ENCODE measurements at regions not wholly inside any gene's neighbourhood (a gene's known extent, or its start where the extent isn't known, plus 50 kb on each side); places are given as distances from the start of the nearest gene placed in this dataset.

DNA sequence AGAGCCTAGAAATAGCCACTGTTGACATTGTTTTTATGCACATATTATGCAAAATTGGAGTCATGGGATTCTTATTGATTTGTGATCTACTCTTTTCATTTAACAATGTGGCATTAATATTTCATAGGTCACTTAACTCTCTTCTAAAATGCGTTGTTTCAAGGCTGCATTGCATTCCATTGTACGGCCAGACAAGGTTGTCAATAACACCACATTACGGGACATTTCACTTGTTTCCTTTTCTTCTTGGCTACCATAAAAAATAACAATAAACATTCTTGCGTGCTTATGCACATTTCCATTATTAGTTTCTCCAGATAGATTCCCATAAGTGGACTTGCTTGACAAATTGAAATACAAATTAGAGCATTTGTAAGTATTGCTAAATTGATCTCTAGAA lies 120.8 kb upstream of the TMCC3 start (continued):
- TF ChIP-seq PRMT3 (CRISPR knock-in tag; IDR thresholded peaks at IDR 0.05; ENCODE audit: borderline replicate concordance, low read depth) = no peak

DNA sequence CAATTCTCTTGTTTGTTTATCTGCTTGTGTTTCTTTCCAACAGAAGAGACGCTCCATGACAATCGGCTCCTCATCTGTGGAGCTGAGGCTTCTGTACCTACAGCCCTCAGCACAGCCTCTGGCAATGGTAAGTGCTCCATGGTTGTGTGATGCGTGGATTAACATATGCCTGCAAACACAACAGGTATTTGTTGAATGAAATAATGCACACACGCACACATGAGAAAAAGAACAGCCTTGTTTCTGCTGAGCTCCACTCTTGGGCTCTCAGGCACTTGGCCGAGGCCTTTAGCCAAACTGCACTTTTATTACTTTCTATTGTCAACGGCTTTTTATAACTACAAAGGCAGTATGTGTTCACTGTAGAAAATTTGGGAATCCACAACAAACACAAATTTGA lies 120.4 kb upstream of the TMCC3 start:
- Histone ChIP-seq H3K27me3 (ENCODE audit: control insufficient read depth in 1 of 2, insufficient read depth in 2 of 2, low read length in 2 of 2) (peaks cover 0 to 9% of the 10 kb centered on the region in 2 experiments; a peak in 2 of 5 replicates), H3K4me3 (replicated peaks in 1 of 3; ENCODE audit: insufficient read depth in 1 of 3, low read depth in 2 of 3, low read length in 3 of 3) (no peak overlapping the region), H3K9me3 (ENCODE audit: low read length) (no peaks in the 10 kb centered on the region), H3K4me2 (ENCODE audit: low read depth, low read length) (no peak overlapping the region), H4K20me1 (ENCODE audit: insufficient read depth, low read length) (no peaks in the 10 kb centered on the region), H3K79me2 (ENCODE audit: insufficient read depth, low read length) (no peaks in the 10 kb centered on the region), H2AFZ (ENCODE audit: low read length) (no peak overlapping the region), H3K36me3 (replicated peaks in 1 of 2; ENCODE audit: control insufficient read depth in 1 of 2, insufficient read depth in 2 of 2, low read length in 2 of 2) (no peaks in the 10 kb centered on the region), H3K9ac (ENCODE audit: insufficient read depth, low read depth, low read length) (no peak overlapping the region), H3K4me1 (ENCODE audit: insufficient read depth, low read length) (no peaks in the 10 kb centered on the region), H3K27ac (ENCODE audit: extremely low read length, insufficient read depth, low read length) (no peak overlapping the region)
- FAIRE-seq (no peak), DNase-seq (ENCODE audit: low spot score) (no peak), ATAC-seq (no peak)
- intact Hi-C loops (cut with micrococcal nuclease; ENCODE audit: unreplicated experiment) (no loop called here), in situ Hi-C loops (cut with HindIII; ENCODE audit: extremely low pct_ligation_motif_present, low pct_unique_long_range_greater_than_20kb) (loop anchor here (25.0 kb wide), 1 partner anchor 633 kb away; the partner anchor contains the start of gene PLXNC1)
- WGBS (ENCODE audit: low lambda C conversion rate) = 43% methylated on average over 6 of the region's 6 CpGs
- TF ChIP-seq ADNP (CRISPR knock-in tag; IDR thresholded peaks at IDR 0.05) (no peak), RBM39 (IDR thresholded peaks at IDR 0.05; ENCODE audit: low read depth, low read length, poor library complexity, severe bottlenecking) (no peak), KAT7 (CRISPR knock-in tag; IDR thresholded peaks at IDR 0.05; ENCODE audit: borderline replicate concordance) (no peak), GATAD2A (CRISPR knock-in tag; IDR thresholded peaks at IDR 0.05) (no peak), KDM2A (CRISPR knock-in tag; IDR thresholded peaks at IDR 0.05; ENCODE audit: borderline replicate concordance, low read depth) (no peak), ZNF850 (CRISPR knock-in tag; conservative IDR thresholded peaks at IDR 0.05) (no peak)
- no TSS peak for BruUV-seq (replicated peaks)
- ChIA-PET POLR2A (no interaction called here), CTCF (ENCODE audit: low intra/inter-chr PET ratio, low total read pairs) (no interaction called here)
